Sigmoid colon (tissue), 4 donors: ENCODE measurements at regions not wholly inside any gene's neighbourhood (a gene's known extent, or its start where the extent isn't known, plus 50 kb on each side); places are given as distances from the start of the nearest gene placed in this dataset.

Experiments used
- CTCF ChIP-seq, 4 experiments: fragments of 450-650 bp in 3 of 4; fragments of 200-600 bp in 1 of 4; IDR thresholded peaks; one replicate each; pipeline ENCODE4 v1.5.1; 2016 to 2019; ENCODE audit warnings: antibody characterized with exemption in 4 of 4, mild to moderate bottlenecking in 3 of 4, moderate library complexity in 2 of 4
- POLR2A ChIP-seq, 2 donors: fragments of 450-650 bp; IDR thresholded peaks; one replicate each; pipeline ENCODE4 v1.6.1; 2016; ENCODE audit warnings: antibody characterized with exemption in 2 of 2, mild to moderate bottlenecking in 2 of 2, moderate library complexity in 2 of 2
- POLR2AphosphoS5 ChIP-seq, 4 donors: sonication (generic); formaldehyde crosslinking; IDR thresholded peaks; one replicate each; pipeline ENCODE4 v1.6.1; 2017; ENCODE audit warnings: antibody characterized with exemption in 4 of 4

- TF ChIP-seq CTCF (IDR thresholded peaks at IDR 0.05) (no peak), POLR2A (IDR thresholded peaks at IDR 0.05) (no peak), POLR2AphosphoS5 (IDR thresholded peaks at IDR 0.05) (no peak)
Measured at GRCh38 chr18:27353273-27353672, 168.2 kb upstream of the CHST9 start.
